BLaER1 treated with 17β-estradiol and CSF1 and Interleukin-3, amounts not matched to agents 10 nM and 100 nM (cell line): ENCODE measurements at regions not wholly inside any gene's neighbourhood (a gene's known extent, or its start where the extent isn't known, plus 50 kb on each side); places are given as distances from the start of the nearest gene placed in this dataset.

Source experiments
- H3K27ac ChIP-seq, 11 experiments: shearing (Covaris generic); formaldehyde crosslinking; 2 replicates each; pipeline ENCODE4 v1.8.1; 2022
- H3K27me3 ChIP-seq, 11 experiments: shearing (Covaris generic); formaldehyde crosslinking; 2 replicates each; pipeline ENCODE4 v1.8.1; 2022
- H3K36me3 ChIP-seq, 11 experiments: shearing (Covaris generic); formaldehyde crosslinking; 2 replicates each; pipeline ENCODE4 v1.8.1; 2022
- H3K4me1 ChIP-seq, 10 experiments: shearing (Covaris generic); formaldehyde crosslinking; 2 replicates each; pipeline ENCODE4 v1.8.1; 2022
- H3K4me2 ChIP-seq, 11 experiments: shearing (Covaris generic); formaldehyde crosslinking; 2 replicates each; pipeline ENCODE4 v1.8.1; 2022
- H3K4me3 ChIP-seq, 10 experiments: shearing (Covaris generic); formaldehyde crosslinking; 2 replicates each; pipeline ENCODE4 v1.8.1; 2022
- H3K9ac ChIP-seq, 11 experiments: shearing (Covaris generic); formaldehyde crosslinking; 2 replicates each; pipeline ENCODE4 v1.8.1; 2022
- H3K9me3 ChIP-seq, 11 experiments: shearing (Covaris generic); formaldehyde crosslinking; replicated peaks in 1 of 11; 2 replicates each; pipeline ENCODE4 v1.8.1; 2022
- H4K20me1 ChIP-seq, 11 experiments: shearing (Covaris generic); formaldehyde crosslinking; 2 replicates each; pipeline ENCODE4 v1.8.1; 2022
- Cebpa-rat ChIP-seq, 11 experiments: shearing (Covaris generic); IDR thresholded peaks; 2 replicates each; pipeline ENCODE4 v1.8.1; 2022

- H3K27ac ChIP-seq, result no peak overlapping the region
- H3K4me1 ChIP-seq, result no peaks in the 10 kb centered on the region
- H4K20me1 ChIP-seq, result no peaks in the 10 kb centered on the region
- peaks cover 7 to 19% (median 12%) of the 10 kb centered on the region in 11 experiments; a peak in 17 of 22 replicates for H3K9me3 ChIP-seq
- no peaks in the 10 kb centered on the region for H3K27me3 ChIP-seq
- H3K9ac ChIP-seq, result no peak overlapping the region
- H3K36me3 ChIP-seq, result no peaks in the 10 kb centered on the region; a peak in 1 of 22 replicates
- H3K4me3 ChIP-seq, result no peak overlapping the region
- H3K4me2 ChIP-seq, result no peak overlapping the region
- no peak for TF ChIP-seq Cebpa-rat (IDR thresholded peaks at IDR 0.05)
Observed at GRCh38 chr17:63171428-63172393, 205.7 kb downstream of the TANC2 start.

DNA sequence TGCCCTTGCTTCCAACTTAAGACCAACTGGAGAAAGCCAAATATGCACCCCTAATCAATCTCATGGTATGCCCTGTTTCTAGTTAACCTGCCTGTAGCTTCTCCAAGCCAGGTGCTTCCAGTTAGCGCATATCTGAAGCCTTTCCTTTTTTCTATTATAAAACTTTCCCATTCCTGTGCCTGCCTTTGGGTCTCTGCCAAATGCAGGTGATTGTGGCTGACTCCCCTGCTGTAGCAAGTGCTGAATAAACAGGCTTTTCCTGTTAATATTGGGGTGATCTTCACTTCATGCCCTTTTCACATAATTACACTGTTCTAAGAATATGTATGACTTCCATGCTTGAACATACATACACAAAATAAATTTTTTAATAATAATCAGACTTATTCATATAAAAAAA, 207.4 kb downstream of the TANC2 start:
- H3K9me3 ChIP-seq, result peaks cover 7 to 19% (median 12%) of the 10 kb centered on the region in 11 experiments; a peak in 17 of 22 replicates
- no peaks in the 10 kb centered on the region for H3K27me3 ChIP-seq
- no peak overlapping the region for H3K9ac ChIP-seq
- no peak overlapping the region for H3K4me3 ChIP-seq
- H3K36me3 ChIP-seq, result no peaks in the 10 kb centered on the region; a peak in 1 of 22 replicates
- no peaks in the 10 kb centered on the region for H3K4me1 ChIP-seq
- no peak for TF ChIP-seq Cebpa-rat (IDR thresholded peaks at IDR 0.05)
- no peak overlapping the region for H3K4me2 ChIP-seq
- no peak overlapping the region for H3K27ac ChIP-seq
- H4K20me1 ChIP-seq, result no peaks in the 10 kb centered on the region

- Histone ChIP-seq H3K4me1 (no peaks in the 10 kb centered on the region), H3K36me3 (no peaks in the 10 kb centered on the region; a peak in 1 of 22 replicates), H3K4me2 (no peak overlapping the region), H3K27ac (no peak overlapping the region), H3K9ac (no peak overlapping the region), H3K4me3 (no peak overlapping the region), H3K27me3 (no peaks in the 10 kb centered on the region), H4K20me1 (no peaks in the 10 kb centered on the region), H3K9me3 (peaks cover 7 to 19% (median 12%) of the 10 kb centered on the region in 11 experiments; a peak in 17 of 22 replicates)
- no peak for TF ChIP-seq Cebpa-rat (IDR thresholded peaks at IDR 0.05)
Observed at GRCh38 chr17:63173903-63174302, 207.9 kb downstream of the TANC2 start.

GRCh38 chr17:63178530-63178929, 212.5 kb downstream of the TANC2 start:
- Histone ChIP-seq H3K36me3 (no peaks in the 10 kb centered on the region; a peak in 2 of 22 replicates), H3K4me2 (no peak overlapping the region), H3K4me1 (no peaks in the 10 kb centered on the region), H3K27me3 (no peaks in the 10 kb centered on the region), H4K20me1 (no peaks in the 10 kb centered on the region), H3K4me3 (no peak overlapping the region), H3K9ac (no peak overlapping the region), H3K27ac (no peak overlapping the region), H3K9me3 (peaks cover 7 to 19% (median 12%) of the 10 kb centered on the region in 11 experiments; a peak in 17 of 22 replicates)
- no peak for TF ChIP-seq Cebpa-rat (IDR thresholded peaks at IDR 0.05)

GRCh38 chr17:63181856-63182255, 215.8 kb downstream of the TANC2 start:
- Histone ChIP-seq H4K20me1 (no peaks in the 10 kb centered on the region), H3K4me1 (no peaks in the 10 kb centered on the region), H3K27ac (no peak overlapping the region), H3K9ac (no peak overlapping the region), H3K27me3 (no peaks in the 10 kb centered on the region), H3K4me3 (no peak overlapping the region), H3K4me2 (no peak overlapping the region), H3K9me3 (no peaks in the 10 kb centered on the region), H3K36me3 (no peaks in the 10 kb centered on the region; a peak in 1 of 22 replicates)
- TF ChIP-seq Cebpa-rat (IDR thresholded peaks at IDR 0.05), result no peak

- no peak overlapping the region for H3K4me3 ChIP-seq
- no peaks in the 10 kb centered on the region; a peak in 1 of 22 replicates for H3K36me3 ChIP-seq
- no peaks in the 10 kb centered on the region for H3K27me3 ChIP-seq
- no peak overlapping the region for H3K4me2 ChIP-seq
- H3K4me1 ChIP-seq, result peaks cover 0 to 17% (median 10%) of the 10 kb centered on the region in 10 experiments; a peak in 12 of 20 replicates
- no peak for TF ChIP-seq Cebpa-rat (IDR thresholded peaks at IDR 0.05)
- H3K9ac ChIP-seq, result no peak overlapping the region
- H4K20me1 ChIP-seq, result no peaks in the 10 kb centered on the region
- H3K9me3 ChIP-seq, result no peaks in the 10 kb centered on the region
- H3K27ac ChIP-seq, result no peak overlapping the region
Observed at GRCh38 chr17:63185420-63185819, 219.4 kb downstream of the TANC2 start.

- H3K27me3 ChIP-seq, result no peaks in the 10 kb centered on the region
- H3K4me2 ChIP-seq, result peak overlapping the region in 4 of 11 experiments; percentile 7 to 79 (median 62); a peak in 5 of 22 replicates
- H3K36me3 ChIP-seq, result peaks cover 0 to 3% (median 0%) of the 10 kb centered on the region in 11 experiments; a peak in 2 of 22 replicates
- H3K4me3 ChIP-seq, result no peak overlapping the region
- no peak overlapping the region for H3K9ac ChIP-seq
- H3K27ac ChIP-seq, result no peak overlapping the region
- H4K20me1 ChIP-seq, result no peaks in the 10 kb centered on the region
- no peaks in the 10 kb centered on the region for H3K9me3 ChIP-seq
- no peak for TF ChIP-seq Cebpa-rat (IDR thresholded peaks at IDR 0.05)
- peaks cover 5 to 39% (median 29%) of the 10 kb centered on the region in 10 experiments for H3K4me1 ChIP-seq
Observed at GRCh38 chr17:63189082-63189481, 223.0 kb downstream of the TANC2 start.

- peaks cover 5 to 39% (median 29%) of the 10 kb centered on the region in 10 experiments for H3K4me1 ChIP-seq
- H3K4me2 ChIP-seq, result peak overlapping the region in 5 of 11 experiments; percentile 41 to 79 (median 61); a peak in 9 of 22 replicates
- no peak overlapping the region for H3K4me3 ChIP-seq
- no peak overlapping the region for H3K9ac ChIP-seq
- TF ChIP-seq Cebpa-rat (IDR thresholded peaks at IDR 0.05), result no peak
- H3K36me3 ChIP-seq, result peaks cover 0 to 7% (median 0%) of the 10 kb centered on the region in 11 experiments; a peak in 3 of 22 replicates
- H4K20me1 ChIP-seq, result no peaks in the 10 kb centered on the region
- no peaks in the 10 kb centered on the region for H3K27me3 ChIP-seq
- no peaks in the 10 kb centered on the region for H3K9me3 ChIP-seq
- no peak overlapping the region for H3K27ac ChIP-seq
Observed at GRCh38 chr17:63189930-63190329, 223.9 kb downstream of the TANC2 start.

DNA sequence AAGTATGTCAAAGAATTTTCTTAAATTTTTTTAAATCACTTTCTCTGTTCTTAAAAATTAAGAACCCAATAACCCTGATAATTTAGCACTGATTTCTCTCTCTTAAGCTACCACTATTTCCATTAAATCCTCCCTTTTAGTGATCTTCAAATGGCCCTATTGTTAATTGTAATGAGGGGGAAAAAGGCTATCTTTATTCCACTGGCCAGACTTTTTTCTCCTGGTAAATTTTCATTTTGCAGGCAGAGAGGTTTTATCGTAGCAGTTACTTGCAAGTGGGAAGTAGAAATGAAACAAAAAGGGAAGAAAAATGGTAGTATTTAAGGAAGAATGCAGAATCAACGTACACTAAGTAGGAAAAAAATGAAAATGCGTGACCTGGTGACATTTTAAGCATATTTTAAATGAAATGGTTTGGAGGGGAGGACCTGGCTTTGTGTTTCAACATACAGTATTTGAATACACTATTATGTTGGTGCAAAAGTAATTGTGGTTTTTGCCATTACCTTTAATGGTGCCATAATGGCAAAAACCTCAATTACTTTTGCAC, 224.9 kb downstream of the TANC2 start:
- peaks cover 5 to 39% (median 29%) of the 10 kb centered on the region in 10 experiments for H3K4me1 ChIP-seq
- H3K9me3 ChIP-seq, result no peaks in the 10 kb centered on the region

More for the DNA sequence above, 224.9 kb downstream of the TANC2 start:
- TF ChIP-seq Cebpa-rat (IDR thresholded peaks at IDR 0.05), result no peak
- no peaks in the 10 kb centered on the region for H4K20me1 ChIP-seq
- peak overlapping the region in 6 of 11 experiments; percentile 57 to 83 (median 66); a peak in 12 of 22 replicates for H3K4me2 ChIP-seq
- H3K27ac ChIP-seq, result peak overlapping the region in 7 of 11 experiments; percentile 34 to 75 (median 61); a peak in 10 of 22 replicates
- H3K4me3 ChIP-seq, result peak overlapping the region in 1 of 10 experiments; percentile 22; a peak in 2 of 20 replicates
- peak overlapping the region in 1 of 11 experiments; percentile 20; a peak in 1 of 22 replicates for H3K9ac ChIP-seq
- peaks cover 0 to 9% (median 0%) of the 10 kb centered on the region in 11 experiments; a peak in 5 of 22 replicates for H3K36me3 ChIP-seq
- no peaks in the 10 kb centered on the region for H3K27me3 ChIP-seq
